HL-60/S4 treated with retinoic acid at 250 ng/mL for 4 days and 3 days (cell line): ENCODE measurements at regions not wholly inside any gene's neighbourhood (a gene's known extent, or its start where the extent isn't known, plus 50 kb on each side); places are given as distances from the start of the nearest gene placed in this dataset.
"Not testable (repeated sequence)": the region's sequence is repeated elsewhere in the genome, so short reads cannot be mapped to it uniquely, and the experiment has no call there.

Source experiments
- in situ Hi-C: fragments of 300-500 bp; cut with MboI; formaldehyde crosslinking; loops from 2 replicates; pipeline ENCODE4 v1.7.0; 2022; ENCODE audit warnings: low sequenced_read_pairs

DNA sequence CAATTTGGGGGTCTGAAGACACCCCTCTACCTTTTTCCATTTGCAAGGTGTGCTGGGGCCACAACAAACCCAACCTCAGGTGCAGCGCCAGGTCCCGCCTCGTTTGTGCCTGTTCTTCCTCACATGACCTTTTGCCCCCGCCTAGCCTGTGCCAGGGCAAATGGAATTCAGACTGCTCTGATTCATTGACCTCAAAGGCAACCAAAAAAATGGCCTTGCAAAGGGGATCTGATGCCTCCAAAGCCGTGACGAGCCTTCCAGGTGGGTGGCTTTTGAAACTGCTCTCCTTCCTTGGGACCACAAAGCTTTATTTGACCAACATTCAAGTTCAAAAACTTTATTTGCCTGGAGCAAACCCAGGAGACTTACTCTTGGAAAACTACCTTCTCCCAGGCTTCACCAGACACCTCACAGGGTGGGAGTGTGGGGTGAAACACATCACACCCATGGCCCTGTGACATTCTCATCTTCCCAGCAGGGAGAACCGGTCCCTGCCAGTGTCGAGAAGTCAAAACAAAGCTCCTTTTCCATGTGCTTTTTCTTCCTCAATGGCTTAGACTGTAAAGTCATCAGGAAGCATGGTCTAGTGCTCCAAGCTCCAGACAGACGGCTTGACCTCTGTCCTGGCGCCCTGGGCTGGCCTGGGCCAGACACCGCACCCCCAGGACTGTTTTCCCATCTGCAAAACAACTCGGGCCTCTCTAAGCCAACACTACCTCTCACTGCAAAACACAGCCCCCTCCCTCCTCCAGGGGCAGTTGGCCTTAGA lies 103.9 kb upstream of the HES1 start:
- in situ Hi-C loops = no loop called here

DNA sequence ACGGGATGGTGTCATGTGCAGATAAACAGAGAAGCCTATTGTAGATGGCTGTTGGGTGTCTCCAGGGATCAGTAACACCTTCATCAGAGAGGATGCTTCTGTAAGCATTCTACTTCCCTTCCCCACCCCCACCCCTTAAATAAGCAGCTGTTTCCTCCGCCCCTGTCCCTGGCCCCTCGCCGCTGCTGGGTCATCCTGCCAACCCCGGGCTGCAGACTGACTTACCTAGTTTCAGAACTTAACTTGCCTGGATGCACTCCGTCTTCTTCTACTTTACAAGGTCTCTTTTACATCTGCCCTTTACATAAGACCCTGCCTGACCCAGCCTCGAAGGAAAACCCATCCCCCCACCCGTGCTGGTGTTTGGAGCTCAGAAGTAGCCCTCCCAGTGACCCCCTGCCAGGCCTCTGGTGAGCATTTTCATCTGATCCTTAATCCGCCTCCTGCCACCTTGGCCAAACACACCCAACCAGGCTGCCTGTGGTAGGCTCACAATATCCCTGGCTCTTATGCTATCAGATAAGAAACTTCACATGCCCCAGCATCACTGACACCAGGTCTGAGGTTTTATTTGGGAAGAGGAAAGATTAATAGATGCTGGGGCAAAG lies 103.0 kb upstream of the HES1 start:
- in situ Hi-C loops = no loop called here

DNA sequence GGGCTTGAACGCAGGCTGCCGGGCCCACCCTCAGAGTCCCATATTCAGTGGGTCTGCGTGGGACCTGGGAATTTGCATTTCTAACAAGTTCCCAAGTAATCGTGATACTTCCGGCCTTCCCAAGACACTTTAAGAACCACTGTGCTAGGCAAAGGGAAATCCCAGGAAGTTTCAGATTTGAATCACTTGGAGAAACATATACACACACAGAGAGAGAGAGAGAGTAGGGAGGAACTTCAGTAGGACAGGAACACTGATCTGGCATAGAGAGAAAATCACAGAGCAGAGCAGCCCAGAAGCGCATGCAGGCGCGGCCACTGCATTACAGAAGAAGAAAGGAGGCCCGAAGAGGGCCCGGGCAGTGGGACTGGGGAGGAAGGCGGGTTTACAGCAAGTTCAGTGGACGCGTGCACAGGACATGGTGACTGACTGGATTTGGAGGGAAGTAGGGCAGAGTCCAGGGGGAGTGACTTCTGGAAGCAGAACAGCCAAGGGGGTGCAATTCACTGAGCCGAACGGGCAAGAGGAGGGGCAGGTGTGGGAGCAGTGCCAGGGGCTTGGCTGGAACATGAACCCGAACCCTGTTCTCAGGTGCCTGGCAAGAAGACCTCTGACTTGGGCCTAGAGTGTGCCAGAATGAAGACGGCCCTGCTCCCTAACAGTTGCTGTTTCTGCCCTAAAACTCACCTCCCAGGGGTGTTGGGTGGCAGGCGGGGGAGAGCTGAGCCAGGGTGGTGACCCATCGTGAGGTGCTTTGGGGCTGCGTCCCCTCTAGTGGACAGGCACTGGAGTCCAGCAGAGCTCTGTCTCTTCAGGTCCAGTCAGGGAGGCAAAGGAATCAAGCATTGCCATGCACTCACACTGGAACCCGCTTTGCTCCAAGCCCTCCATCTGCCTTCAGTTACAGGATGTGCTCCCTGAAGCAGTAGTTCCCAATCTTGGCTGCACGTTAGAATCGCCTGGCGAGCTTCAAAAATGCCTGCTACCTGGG lies 101.3 kb upstream of the HES1 start:
- in situ Hi-C loops = no loop called here

DNA sequence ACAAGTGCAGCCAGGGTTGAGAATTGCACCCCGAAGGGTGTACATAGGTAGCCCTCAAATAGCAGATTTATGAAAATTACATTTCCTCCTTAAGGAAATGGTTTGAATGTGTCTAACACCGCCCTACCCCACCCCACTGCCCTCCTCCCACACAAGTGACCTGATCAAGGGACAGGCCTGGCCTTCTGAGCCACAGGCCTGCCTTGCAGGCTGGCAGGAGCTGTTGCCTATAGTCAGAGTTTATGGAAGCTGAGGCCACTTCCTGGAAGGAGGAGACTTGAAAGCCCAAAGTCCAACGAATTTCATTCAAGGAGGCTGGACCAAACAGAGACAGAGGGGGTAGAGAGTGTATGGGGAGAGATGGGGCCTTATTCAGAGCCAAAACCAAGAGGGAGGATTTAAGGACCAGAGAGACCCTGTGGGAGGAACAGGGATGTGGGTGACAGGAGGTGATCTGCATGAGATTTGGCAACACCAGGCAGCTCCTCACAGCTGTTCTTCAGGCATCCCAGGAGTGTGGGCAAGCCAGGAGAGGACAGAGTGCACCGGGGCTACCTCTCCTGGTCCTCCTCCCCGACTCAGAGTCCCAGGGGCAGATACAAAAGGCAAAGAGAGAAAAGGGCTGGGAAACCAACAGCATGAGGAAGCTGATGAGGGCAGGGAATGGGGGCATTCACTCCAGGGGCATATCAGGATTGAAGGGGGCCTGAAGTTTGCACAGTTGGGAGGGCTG lies 100.4 kb upstream of the HES1 start:
- in situ Hi-C loops = no loop called here

DNA sequence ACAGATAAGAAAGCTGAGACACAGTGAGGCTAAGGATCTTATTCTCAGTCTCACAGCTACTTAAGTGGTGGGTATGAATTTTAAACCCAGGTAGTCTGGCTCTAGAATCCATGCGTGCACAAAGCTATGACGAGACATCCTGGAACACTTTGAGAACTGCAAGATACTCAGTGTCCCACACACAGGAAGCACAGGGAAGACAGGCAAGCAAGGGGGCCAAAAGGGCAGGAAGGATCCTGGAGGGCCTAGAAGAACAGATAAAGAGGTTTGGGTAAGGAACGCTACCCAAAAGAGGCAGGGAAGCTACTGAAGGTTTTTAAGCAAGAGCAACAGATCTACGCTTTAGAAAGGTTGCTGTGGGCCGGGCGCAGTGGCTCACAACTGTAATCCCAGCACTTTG lies 99.1 kb upstream of the HES1 start:
- in situ Hi-C loops = no loop called here

DNA sequence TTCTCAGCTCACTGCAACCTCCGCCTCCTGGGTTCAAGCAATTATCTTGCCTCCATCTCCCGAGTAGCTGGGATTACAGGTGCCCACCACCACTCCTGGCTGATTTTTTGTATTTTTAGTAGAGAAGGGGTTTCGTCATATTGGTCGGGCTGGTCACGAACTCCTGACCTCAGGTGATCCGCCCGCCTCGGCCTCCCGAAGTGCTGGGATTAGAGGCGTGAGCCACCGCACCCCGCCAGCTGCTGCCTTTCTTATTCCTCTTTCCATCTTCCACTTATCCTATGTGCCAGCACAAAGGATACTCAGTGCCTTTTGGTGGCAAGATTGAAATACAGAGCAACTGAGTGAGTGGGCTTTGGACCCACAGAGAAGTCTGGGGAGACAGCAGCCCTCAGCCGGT lies 97.6 kb upstream of the HES1 start:
- in situ Hi-C loops = not testable (repeated sequence)

DNA sequence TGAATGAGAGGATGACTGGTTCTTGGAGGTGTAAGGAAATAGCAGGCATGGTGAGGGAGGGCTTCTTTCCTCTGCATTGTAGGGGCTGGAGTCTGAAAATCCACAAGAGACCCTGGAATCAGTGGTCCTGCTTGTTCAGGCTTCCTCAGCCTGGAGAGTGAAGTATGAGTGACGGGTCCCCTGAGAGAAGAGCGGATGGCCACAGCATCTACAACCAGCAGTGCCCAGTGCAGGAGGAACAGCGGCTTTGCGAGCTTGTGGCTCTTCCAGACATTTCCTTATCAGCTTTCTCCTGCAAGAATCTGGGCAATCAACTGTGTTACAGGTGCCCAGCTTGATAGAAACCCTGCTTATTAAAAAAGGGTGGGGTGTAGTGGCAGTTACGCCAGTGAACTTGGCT lies 97.0 kb upstream of the HES1 start:
- in situ Hi-C loops = no loop called here

DNA sequence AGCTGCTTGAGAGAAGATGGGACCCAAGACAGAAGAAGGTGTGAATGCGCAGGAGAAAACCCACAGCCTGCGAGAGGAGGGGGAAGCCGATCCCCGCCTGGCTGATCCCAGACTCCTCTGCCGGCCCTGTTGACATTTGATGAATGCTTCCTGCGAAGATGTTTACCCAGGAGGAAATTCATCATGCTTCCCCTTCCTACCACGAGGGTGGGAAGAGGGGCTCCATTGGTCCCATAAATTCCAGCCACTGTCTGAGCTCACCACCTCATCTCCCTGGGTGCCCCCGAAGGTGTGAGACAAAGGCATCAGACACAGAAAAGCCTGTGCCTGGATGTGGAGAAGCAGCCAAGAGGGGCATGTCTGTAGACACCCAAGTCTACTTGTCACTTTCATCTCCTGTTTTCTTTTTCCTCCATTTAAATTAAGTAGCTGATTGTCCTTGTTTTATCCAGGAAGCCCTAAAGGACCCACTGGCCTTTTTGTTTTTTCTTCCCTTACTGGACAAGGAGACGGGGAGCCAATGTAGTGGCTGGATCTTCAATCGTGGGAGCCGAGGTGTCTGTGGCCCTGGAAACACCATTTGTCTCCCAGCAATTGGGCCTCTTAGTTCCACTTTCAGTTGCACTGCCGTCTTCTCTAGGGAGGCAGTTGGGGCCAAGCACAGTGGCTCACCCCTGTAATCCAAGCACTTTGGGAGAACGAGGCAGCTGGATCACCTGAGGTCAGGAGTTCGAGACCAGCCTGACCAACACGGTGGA lies 95.3 kb upstream of the HES1 start:
- in situ Hi-C loops = no loop called here

DNA sequence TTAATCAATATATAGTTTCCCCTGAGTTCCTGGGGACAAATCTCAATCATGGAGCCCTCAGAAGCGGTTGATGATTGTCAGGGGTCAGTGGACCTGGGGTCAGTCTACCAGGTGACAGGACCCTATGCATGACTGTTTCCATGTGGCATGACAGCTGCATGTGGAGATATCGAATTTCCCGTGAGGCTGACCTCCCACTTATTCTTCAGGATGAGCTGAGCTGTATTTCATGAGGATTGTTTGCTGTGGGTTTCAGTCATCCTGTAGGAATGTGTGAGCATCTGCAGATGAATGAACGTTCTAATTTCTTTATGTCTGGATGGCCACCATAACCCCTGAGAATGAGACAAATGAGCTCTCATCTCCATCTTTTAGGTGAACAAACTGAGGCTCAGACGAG lies 93.0 kb upstream of the HES1 start:
- in situ Hi-C loops = no loop called here

DNA sequence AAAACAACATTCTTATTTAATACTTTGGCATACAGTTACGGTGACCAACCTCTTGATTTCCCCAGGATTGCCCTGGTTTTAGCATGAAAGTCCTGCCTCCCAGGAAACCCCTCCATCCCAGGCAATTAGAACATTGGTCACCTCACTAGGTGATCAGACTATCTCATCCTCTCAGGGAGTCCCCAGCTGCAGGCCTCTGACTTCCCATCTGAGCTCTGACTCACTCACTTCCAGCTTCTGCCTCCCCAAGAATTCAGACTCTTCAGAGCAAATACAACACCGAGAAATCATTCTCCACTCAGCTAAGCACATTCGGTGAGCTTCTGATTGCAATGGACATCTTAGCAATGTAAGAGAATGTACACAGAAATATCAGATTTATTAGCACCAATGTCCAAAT lies 92.4 kb upstream of the HES1 start:
- in situ Hi-C loops = no loop called here

DNA sequence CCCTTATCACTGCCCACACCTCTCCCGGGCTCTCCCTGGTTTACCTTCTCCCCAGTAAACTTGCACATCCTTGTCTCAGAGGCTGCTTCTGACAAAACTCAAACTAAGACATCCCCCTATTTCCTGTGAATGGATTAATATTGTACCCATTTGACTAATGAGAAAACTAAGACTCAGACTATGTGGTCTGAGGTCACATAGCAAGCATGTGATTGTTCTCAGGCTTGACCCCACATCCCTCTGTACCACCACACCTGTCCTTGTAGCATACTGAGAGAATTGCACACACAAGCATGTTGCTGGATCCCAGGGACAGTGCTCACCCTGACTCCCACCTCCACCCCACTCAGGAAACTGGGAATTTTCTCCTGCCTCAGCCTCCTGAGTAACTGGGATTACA lies 90.7 kb upstream of the HES1 start:
- in situ Hi-C loops = no loop called here

DNA sequence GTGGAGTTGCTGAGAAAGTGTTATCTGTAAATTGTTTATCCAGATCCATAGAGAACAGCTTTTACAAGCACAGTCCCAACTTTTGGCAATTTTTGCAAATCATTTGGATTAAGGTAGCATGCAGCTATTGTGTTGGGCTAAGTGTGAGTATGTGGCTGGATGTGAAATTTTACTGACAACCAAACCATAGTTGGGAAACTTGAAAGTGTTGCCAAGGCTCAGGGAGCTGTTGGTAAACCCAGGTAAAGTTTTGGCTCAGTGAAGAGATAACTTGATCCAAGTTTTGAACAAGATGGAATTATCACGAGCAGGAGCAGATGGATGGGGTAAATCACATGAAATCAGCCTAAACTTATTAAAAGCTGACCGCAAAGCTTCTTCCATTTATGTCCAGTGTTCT lies 90.0 kb upstream of the HES1 start:
- in situ Hi-C loops = no loop called here

DNA sequence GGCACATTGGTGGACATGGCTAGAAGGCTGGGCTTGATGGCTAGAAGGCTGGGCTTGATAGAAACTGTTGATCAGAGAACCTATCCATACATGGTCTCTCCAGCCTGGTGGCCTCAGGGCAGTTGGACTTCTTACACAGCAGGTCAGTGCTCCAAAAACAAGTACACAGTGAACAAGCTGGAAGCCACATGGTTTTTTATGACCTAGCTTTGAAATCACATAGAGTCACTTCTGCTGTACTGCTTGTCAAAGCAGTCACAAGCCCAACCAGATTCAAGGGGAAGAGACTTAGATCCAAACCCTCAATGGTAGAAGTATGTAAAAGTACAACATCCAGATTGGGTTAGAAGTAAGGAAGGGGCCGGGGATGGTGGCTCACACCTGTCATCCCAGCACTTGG lies 89.4 kb upstream of the HES1 start:
- in situ Hi-C loops = no loop called here

DNA sequence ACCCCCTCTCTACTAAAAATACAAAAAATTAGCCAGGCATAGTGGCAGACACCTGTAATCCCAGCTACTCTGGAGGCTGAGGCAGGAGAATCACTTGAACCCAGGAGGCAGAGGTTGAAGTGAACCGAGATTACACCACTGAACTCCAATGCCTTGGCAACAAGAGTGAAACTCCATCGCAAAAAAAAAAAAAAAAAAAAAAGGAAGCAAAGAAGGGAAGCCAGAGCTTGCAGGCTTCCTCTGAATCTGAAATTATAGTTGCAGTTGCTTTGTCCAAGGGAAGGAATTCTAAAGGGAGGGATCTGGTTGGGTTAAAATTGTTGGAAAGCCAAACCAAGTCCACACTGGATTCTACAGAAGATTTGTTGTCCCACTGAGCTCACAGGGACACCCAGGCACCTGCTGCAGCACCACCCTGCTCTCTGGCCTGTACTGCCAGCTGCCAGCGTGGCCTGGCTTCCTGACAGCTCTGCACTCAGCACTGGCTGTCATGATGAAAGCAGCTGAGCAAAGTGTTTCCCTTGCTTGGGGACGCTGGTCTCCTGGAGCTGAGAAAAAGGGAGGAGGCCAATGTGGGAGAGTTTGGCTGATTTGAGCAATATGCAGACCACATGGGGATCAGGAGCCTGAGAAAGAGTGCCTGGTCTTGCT lies 88.8 kb upstream of the HES1 start:
- in situ Hi-C loops = no loop called here

DNA sequence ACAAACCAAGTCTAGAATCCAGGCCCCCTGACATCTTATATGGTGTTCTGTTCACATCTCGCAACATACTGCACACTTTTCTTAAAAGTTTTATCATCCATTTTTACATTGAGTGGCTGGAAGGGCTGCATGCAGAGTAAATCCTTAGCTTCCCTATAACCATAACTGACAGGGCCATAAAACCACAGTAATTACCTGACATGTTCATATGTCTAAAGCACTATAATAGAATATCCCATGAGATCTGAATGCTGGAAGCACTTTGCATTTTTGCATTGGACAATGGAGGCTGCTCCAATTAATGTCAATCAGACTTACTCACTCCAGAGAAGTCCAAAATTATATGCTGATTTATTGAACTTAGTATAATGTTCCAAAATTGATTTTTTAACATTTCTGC lies 86.6 kb upstream of the HES1 start:
- in situ Hi-C loops = no loop called here

DNA sequence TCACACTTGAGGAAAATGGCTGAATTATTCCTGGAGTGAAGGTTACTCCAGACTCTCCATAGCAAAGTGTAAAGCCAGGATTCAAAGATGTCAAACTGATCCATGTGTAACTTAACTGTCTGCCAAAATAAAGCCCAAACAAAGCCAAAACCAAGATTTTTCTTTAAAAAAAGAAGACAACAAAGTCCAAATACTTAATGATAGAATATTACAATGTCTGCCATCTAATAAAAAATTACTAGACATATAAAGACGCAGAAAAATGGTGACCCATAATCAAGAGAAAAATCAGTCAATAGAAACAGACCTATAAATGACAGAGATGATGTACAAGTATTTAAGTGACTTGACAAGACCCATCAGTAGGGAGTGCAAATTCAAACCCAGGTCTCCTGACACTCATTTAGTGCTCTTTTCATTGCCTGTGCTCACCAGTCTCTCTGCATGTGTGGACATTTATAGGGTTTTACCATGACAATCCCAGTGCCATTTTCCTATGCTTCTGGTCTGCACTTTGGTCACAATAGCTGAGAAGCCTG lies 85.1 kb upstream of the HES1 start:
- in situ Hi-C loops = no loop called here

DNA sequence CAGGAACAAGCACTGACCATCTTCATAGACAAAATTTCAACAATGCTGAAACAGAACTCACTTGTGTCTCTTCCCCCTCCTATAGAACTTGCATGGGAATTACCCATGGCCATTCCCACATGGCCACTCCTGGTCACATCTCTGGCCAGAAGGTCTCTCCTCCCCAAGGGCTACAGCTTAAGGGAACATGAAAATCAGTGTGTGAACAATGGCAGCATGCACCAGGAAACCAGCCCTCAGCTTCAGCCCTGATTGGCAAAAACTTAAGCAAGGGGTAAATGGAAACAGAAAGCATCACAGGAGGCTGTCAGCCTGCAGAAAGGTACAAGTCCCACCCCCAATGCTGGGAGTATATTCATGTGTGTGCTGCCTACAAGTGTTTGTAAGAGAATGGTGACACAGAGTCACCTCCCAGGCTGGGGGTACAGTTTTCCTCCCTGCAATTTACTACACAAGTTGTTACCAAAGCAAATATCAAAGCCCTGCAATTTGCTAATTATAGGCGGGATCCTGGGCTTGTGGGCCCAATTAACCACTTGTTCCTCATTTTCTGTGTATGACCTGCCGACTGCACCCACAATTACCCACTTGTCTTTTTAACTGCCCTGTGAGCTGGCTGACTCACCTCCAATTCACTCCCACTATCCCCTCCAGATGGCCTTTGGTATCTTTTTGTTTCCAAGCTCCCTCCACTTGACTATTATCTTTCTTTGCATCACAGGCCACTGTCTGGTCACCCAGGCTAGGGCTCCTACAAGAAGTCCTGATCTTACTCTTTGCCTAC lies 84.4 kb upstream of the HES1 start:
- in situ Hi-C loops = no loop called here

DNA sequence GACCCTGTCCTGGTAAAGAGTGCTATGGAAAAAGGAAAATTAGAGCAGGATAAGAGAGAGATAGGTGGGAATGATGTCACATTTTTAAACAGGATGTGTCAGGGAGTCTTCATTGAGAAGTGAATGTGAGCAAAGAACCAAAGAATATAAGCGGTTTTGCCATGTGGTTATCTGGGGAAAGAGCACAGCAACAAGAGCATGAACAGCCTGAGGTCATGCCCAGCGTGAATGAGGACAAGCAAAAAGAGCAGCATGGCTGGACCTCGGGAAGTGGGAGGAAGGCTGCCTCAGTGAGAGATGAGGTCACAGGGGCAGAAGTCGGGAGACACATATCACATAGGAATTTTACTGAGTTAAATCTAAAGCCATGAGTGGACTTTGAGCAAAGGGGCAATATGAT lies 82.8 kb upstream of the HES1 start:
- in situ Hi-C loops = no loop called here

DNA sequence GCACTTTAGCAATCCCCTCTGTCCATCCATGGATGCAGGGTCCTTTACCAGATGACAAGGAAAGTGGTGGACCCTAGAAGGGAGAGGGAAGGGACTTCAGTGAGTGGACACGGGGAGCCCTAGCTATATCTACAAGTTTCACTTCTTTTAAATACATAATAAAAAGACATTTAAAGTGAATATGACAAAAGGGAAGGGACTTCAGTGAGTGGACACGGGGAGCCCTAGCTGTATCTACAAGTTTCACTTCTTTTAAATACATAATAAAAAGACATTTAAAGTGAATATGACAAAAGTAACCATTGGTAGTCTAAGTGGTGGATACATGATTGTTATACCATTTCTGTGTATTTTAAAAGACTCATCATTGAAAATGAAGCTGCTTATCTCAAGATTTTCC lies 81.9 kb upstream of the HES1 start:
- in situ Hi-C loops = no loop called here
